ENCODE measurements at regions not wholly inside any gene's neighbourhood (a gene's known extent, or its start where the extent isn't known, plus 50 kb on each side); places are given as distances from the start of the nearest gene placed in this dataset.

- DNase-seq (ENCODE audit: low read depth in 2 of 2): no peak
Observed at GRCh38 chr2:19677825-19678518, 223.8 kb downstream of the TTC32 start.

DNA sequence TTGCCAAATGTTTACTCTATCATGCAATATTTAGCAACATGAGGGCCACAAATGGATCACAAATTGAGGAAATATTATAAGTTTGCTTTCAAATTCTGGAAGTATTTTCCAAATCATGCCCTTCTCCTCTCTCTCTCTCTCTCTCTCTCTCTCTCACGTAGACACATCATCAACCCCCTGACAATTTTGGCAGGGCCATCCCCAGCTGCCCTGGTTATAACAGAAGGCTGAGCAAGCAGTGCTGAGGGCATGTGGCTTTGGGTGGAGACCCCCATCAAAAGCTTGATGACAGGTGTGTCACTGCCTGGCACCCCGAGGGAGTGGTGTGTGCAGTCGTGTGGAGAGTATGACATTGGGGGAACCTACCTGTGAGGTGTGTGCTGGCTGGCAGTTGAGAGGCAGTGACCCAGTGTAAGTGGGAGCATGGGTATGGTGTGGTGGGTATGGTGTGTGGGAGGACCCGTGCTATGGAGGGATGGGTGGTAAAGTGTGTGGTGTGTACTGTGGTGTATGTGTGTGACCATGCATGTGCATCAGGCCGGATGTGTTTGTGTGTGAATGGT is 224.5 kb downstream of the TTC32 start:
- DNase-seq (ENCODE audit: low read depth in 2 of 2): no peak

GRCh38 chr2:19676770-19677169 is 225.0 kb downstream of the TTC32 start:
- DNase-seq (ENCODE audit: low read depth in 2 of 2): no peak

DNA sequence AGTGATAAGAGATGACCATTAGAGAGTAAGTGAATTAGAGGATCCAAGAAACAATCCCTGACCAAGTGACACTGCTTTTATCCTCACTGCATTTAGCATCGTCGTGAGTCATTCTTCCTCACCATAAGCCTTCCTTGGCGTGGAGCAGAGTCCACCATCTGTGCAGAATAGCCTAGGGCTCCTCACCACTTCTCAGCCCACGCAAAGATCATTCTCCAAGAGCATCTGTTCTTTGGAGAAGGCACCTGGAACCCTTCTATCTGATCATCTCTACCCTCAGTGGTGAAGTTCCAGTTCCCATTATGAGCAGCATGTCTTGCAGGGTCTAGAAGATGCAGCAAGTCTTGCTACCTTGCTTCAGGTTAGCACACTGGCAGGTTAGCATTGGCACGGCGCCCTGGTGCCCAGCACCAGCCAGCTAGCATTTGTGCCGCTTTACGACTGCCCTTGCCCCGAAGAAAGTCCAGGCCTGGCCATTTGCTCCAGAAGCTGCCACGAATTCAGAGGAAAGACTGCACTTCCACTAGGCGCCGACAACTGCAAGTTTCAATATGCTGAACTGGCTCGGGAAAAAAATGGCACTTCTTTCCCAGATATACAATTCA is 225.8 kb downstream of the TTC32 start:
- DNase-seq (ENCODE audit: low read depth in 2 of 2): no peak

DNA sequence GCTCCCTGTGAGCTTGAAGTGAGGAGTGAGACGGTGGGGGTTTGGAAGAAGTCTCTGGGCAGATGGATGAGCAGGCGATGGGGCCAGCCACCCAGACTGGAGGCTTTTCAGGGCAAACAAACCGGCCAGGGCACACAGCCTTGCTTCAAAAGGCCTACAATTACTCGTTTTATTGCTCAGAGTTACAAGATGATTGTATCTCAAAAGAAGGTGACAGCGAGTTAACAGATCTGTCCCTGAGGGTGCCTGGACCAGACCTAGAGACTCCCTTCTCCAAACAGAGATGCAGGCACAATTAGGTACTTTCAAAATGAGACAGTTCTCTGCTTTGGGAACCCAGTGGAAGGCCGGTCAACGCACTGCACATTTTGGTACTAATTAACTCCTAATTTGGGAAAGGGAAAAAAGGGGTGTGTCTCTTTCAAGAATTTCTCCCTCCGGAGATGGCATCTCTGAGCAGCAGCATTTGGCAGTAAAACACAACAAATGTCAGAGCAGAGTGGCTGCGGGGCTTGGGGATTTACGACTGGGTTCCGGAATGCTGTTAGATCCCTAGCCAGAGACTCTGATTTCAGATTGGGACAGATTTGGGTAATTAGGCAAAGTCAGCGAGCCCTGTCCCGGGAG is 226.7 kb downstream of the TTC32 start:
- no peak for DNase-seq (ENCODE audit: low read depth in 2 of 2)

- DNase-seq (ENCODE audit: low read depth in 2 of 2): no peak
Observed at GRCh38 chr2:19674051-19675002, 227.5 kb downstream of the TTC32 start.

GRCh38 chr2:19673213-19673791 is 228.5 kb downstream of the TTC32 start:
- no peak for DNase-seq (ENCODE audit: low read depth in 2 of 2)

DNA sequence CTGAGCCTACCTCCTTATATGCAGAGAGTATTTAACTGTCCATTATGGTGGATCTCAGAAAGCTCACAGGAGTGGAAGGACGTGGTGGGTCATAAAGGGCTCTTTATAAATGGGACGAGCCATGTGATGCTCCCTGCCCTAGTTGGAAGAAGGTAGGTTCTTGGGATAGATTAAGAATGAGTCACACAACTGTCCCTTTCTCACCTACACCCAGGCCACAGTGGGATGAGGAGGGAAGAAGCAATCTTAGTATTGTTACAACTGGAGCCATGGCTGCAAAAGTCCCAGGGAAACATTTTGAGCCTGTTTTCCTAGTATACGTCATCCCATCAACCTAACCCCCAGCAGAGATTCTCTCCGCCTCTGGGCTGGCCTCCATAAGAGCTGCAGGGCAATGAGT is 229.9 kb downstream of the TTC32 start:
- no peak for DNase-seq (ENCODE audit: low read depth in 2 of 2)

DNA sequence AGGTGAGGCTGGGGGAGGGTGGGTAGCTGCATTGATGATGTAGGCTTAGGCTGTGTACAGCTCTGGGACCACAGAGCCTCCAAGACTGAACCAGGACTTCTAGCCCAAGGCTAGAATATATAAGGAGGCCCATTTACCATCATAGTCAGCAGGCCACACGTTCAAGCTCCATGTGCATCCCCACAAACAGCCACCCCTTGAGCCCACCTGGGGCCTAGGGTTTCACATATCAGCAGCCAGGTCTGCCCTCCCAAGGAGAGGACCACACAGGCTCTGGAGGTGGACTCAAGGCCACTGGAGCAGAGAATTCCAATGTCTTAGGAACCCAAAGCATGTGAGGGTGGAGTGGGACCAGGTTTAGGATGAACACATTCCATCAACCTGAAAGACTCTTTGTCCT is 230.5 kb downstream of the TTC32 start:
- no peak for DNase-seq (ENCODE audit: low read depth in 2 of 2)

DNA sequence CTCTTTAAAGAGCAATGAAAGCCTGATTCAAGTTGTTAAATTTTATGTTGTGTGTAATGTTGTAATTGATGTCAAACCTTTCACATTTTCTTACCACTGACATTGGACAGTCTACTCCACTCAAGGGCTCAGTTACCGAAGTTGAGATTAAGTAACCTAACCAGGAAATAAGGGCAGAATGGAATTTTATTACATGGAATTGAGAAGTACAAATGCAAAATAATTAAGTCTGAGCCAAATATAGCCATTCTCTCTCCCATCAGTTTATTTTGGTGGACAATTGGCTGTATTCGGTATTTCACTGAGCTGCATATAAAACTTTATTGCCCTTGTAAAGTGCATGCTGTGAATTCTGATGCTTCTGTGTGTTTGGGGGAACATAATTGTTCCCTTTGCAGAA is 231.5 kb downstream of the TTC32 start:
- DNase-seq (ENCODE audit: low read depth in 2 of 2): no peak

- DNase-seq (ENCODE audit: low read depth in 2 of 2): no peak
Observed at GRCh38 chr2:19669559-19669958, 232.2 kb downstream of the TTC32 start.

DNA sequence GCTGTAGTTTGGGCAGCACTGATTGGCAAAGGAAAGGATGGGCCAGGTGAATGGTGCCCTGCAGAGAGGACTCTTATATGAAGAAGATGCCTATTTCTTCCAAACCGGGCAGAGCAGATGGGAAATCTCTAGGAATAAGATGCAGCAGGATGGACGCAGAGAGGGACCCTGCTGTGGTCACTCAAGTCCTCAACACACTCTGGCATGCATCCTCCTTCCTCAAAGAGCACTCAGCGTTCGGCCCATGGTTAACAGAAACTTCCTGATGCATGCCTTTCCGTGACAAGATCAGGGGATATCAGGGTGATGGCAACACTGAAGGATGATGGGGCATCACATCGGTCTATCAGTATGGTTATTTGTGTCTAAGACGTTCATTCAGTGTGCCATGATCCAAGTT is 232.7 kb downstream of the TTC32 start:
- no peak for DNase-seq (ENCODE audit: low read depth in 2 of 2)

DNA sequence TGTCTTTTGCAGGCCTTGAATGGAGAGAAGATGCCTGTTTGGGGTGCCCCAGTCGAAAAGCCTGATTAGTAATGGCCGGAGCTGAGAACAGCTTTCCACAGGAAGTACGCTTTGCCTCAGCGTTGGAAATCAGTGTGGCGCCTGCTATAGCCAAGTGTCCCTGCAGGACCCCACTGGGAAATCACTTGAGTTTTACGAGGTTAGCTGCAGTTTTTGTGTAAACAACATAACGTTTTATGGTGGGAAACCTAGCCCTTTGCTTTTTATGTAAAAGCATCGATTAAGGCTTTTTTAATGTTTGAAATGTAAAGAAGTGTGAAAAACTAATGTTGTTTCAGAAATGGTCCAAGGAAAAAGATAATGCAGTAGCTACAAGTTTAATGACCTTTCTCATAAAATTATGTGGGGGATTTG is 234.2 kb downstream of the TTC32 start:
- DNase-seq (ENCODE audit: low read depth in 2 of 2): no peak

GRCh38 chr2:19667085-19667484 is 234.7 kb downstream of the TTC32 start:
- no peak for DNase-seq (ENCODE audit: low read depth in 2 of 2)

DNA sequence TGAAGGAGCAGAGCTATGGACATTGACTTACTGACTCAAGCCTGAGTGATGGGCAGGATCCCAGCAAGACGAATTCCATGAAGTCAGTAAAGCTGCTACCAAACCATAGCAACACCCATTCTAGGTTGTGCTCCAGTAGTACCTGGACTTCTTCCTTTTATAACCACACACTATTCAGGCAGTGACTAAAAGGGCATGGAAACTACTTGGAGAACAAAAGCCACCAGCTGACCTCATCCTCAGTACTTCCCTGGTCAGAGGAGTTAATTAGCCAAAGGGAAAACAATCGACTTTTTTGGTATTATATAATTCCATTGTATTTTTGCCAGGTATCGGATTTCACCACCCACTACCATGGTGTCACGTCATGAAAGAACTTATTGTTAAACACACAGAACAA is 237.1 kb downstream of the TTC32 start:
- DNase-seq (ENCODE audit: low read depth in 2 of 2): no peak

DNA sequence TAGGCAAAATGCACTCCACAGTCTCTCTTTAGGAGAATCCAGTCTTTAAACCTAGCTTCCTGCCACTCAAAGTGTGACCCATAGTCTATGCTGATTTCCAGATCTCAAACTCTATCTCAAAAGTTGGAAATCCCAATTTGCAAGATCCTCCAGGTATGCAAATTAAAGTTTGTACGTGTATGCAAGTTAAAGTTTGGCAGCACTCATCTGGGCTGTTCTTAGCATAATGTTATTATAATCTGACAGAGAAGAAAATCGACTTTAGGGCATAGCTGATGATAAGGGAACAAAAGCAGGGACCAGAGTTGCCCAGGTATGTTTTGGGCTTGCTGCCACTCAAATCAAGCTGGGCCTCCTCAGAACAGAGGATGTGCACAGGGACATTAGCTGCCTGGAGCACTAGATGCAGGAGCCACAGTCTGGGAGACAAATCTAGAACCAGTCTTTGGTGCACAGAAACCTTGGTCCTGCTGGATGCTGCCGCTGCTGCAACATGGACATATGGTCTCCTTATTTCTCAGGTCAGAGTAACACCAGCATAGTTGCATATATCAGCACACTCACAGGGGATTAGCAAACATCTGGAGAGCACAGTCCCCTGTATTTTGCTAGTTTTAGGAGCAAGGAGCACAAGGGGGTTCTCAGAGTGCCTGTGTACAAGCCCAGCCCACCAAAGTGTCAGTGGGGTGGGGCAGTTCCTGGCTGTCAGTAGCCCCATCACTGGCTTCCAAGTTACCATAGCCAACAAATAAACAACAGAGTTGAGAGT is 242.6 kb downstream of the TTC32 start:
- DNase-seq (ENCODE audit: low read depth in 2 of 2): no peak

GRCh38 chr2:19656011-19656410 is 245.8 kb downstream of the TTC32 start:
- no peak for DNase-seq (ENCODE audit: low read depth in 2 of 2)

DNA sequence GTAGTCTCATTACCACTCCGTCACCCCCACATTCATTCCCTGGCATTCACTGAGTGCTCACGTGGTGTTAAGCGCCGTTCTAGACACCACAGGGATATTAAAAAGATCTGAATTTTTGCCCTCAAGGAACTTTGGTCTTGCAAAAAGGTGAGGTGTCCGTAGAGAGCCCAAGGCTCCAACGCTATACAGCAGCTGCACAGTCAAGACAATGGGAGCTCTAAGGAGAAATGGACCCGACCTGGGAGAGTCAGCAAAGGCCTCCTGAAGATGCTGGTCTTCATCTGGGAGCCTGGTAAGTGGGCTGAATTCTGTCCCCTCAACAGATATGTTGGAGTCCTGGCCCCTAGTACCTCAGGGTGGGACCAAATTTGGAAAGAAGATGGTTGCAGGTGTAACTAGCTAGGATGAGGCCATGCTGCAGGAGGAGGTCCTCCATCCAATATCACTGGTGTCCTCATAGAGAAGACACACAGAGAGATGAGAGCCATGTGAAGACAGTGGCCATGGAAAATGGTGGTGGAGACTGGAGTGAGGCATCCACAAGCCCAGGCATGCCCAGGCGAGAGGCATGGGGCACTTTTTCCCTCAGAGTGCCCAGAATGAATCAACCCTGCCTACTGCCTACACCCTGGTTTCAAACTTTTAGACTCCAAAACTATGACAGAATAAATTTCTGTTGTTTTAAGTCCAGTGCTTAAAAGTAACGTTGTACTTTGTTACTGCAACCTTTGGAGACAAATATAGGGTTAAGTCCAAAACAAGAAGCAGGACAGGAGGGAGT is 247.3 kb downstream of the TTC32 start:
- no peak for DNase-seq (ENCODE audit: low read depth in 2 of 2)

DNA sequence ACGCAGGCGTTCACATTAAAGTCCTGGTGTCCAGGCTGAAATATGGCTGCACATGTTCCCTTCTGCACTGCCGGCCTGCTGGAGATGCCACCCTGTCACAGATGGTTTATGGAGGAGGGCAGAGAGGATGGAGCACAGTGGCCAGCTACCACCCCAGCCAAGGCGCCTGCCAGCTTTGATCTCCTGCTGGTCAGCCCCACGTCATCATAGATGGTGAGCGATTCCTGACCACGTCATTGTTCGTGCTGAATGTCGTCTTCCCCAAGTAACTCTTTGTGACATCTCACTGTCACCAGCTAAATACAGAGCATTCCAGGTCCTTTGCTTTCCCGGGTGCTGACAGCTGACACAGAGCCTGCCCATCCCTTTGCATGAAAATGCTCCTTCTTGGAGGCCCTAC is 248.3 kb downstream of the TTC32 start:
- DNase-seq (ENCODE audit: low read depth in 2 of 2): no peak

GRCh38 chr2:19652811-19653210 is 249.0 kb downstream of the TTC32 start:
- DNase-seq (ENCODE audit: low read depth in 2 of 2): no peak

All from stimulated activated CD4-positive, alpha-beta T cell treated with anti-CD3 and anti-CD28 coated beads, Interleukin-4, amount 100 ng/mL, for 48 hours (primary cell).